HCT116 (cell line): ENCODE measurements at regions not wholly inside any gene's neighbourhood (a gene's known extent, or its start where the extent isn't known, plus 50 kb on each side); places are given as distances from the start of the nearest gene placed in this dataset.

Experiments
- ATAC-seq: fragments of 200-7000 bp; cut with Tn5 transposase; 2 replicates; pipeline ENCODE4 v1.9.1; 2020; ENCODE audit warnings: mild to moderate bottlenecking, moderate library complexity
- BruUV-seq: library from RNA; stranded (reverse); fragments of 400-500 nt; replicated peaks from 2 replicates; lab custom pipeline; 2021; lab: Mats Ljungman, UMichigan
- CTCF ChIA-PET: fragments of 300-600 bp; sonication (Branson Sonifier 250); formaldehyde crosslinking; loops from one replicate; lab custom pipeline; 2021; ENCODE audit warnings: antibody characterized with exemption; lab: Charles Lee
- POLR2A ChIA-PET: fragments of 300-600, 350-600 bp; sonication (Branson Sonifier 250); formaldehyde crosslinking; loops from one replicate; lab custom pipeline; 2021; ENCODE audit warnings: antibody characterized with exemption; lab: Charles Lee
- RAD21 ChIA-PET, 2 experiments: fragments of 300-600 bp; sonication (Branson Sonifier 250); formaldehyde crosslinking; loops; one replicate each; lab custom pipeline; 2023; ENCODE audit warnings: low total read pairs in 2 of 2; ENCODE audit not compliant: uncharacterized antibody in 2 of 2, unreplicated experiment in 2 of 2, low non-redundant PET in 1 of 2; lab: Charles Lee
- DNase-seq: peaks from one replicate; pipeline ENCODE4 v3.0.0-alpha.2; 2010; ENCODE audit warnings: low read depth, low spot score
- H2AFZ ChIP-seq: fragments of 200-600 bp; shearing (Covaris generic), sonication (generic); 2 replicates; pipeline ENCODE4 v1.6.1; 2017; ENCODE audit warnings: low read depth, mixed run types, mixed read lengths, antibody characterized with exemption, low read length; ENCODE audit not compliant: poor library complexity, severe bottlenecking
- H3K27ac ChIP-seq: 2 replicates; pipeline ENCODE4 v1.5.1; 2012; ENCODE audit warnings: low read depth, low read length
- H3K27me3 ChIP-seq: fragments of 200-600 bp; sonication (generic); 2 replicates; pipeline ENCODE4 v1.6.1; 2016; ENCODE audit warnings: mixed run types, low read length, mixed read lengths; ENCODE audit not compliant: insufficient read depth
- H3K36me3 ChIP-seq, 2 experiments: fragments of 200-500 bp in 1 of 2; fragments of 200-600 bp in 1 of 2; sonication (Bioruptor generic) in 1 of 2; sonication (generic) in 1 of 2; 2 replicates each; pipeline versions ENCODE4 v1.5.1 to v1.6.1; 2014 to 2016; ENCODE audit warnings: low read length in 2 of 2, inconsistent platforms in 1 of 2, mixed read lengths in 1 of 2, mixed run types in 1 of 2; ENCODE audit not compliant: insufficient read depth in 2 of 2, control insufficient read depth in 1 of 2
- H3K4me1 ChIP-seq, 2 experiments: fragments of 200-600 bp in 1 of 2; sonication (generic) in 1 of 2; 2 replicates each; pipeline versions ENCODE4 v1.5.1 to v1.6.1; 2012 to 2017; ENCODE audit warnings: low read length in 2 of 2, inconsistent platforms in 1 of 2, mild to moderate bottlenecking in 1 of 2, mixed read lengths in 1 of 2, mixed run types in 1 of 2, moderate library complexity in 1 of 2; ENCODE audit not compliant: insufficient read depth in 2 of 2, control insufficient read depth in 1 of 2
- H3K4me2 ChIP-seq: fragments of 200-600 bp; sonication (generic); 2 replicates; pipeline ENCODE4 v1.6.1; 2017; ENCODE audit warnings: mixed run types, low read length, mixed read lengths
- H3K4me3 ChIP-seq, 2 experiments: fragments of 200-600 bp in 1 of 2; sonication (generic) in 1 of 2; replicated peaks in 1 of 2; 2 replicates each; pipeline ENCODE4 v1.5.1; 2011 to 2016; ENCODE audit warnings: low read length in 2 of 2, control low read depth in 1 of 2, low read depth in 1 of 2, mild to moderate bottlenecking in 1 of 2, mixed read lengths in 1 of 2, mixed run types in 1 of 2
- H3K79me2 ChIP-seq: fragments of 200-600 bp; sonication (generic); 2 replicates; pipeline ENCODE4 v1.6.1; 2017; ENCODE audit warnings: mild to moderate bottlenecking, mixed run types, low read length, moderate library complexity, mixed read lengths; ENCODE audit not compliant: insufficient read depth
- H3K9ac ChIP-seq: fragments of 200-600 bp; sonication (generic); 2 replicates; pipeline ENCODE4 v1.6.1; 2016; ENCODE audit warnings: low read length, mixed read lengths
- H3K9me2 ChIP-seq: fragments of 200-600 bp; sonication (generic), shearing (Covaris generic); 2 replicates; pipeline ENCODE4 v1.6.1; 2017; ENCODE audit warnings: mixed run types, mild to moderate bottlenecking, moderate library complexity; ENCODE audit not compliant: insufficient read depth
- H3K9me3 ChIP-seq, 2 experiments: fragments of 200-500 bp in 1 of 2; fragments of 200-600 bp in 1 of 2; sonication (Bioruptor generic) in 1 of 2; sonication (generic) in 1 of 2; 2 replicates each; pipeline ENCODE4 v1.6.1; 2014 to 2017; ENCODE audit warnings: low read length in 2 of 2, mixed read lengths in 2 of 2, inconsistent platforms in 1 of 2, low read depth in 1 of 2, mild to moderate bottlenecking in 1 of 2, mixed run types in 1 of 2, moderate library complexity in 1 of 2; ENCODE audit not compliant: control insufficient read depth in 1 of 2, insufficient read depth in 1 of 2
- H4K20me1 ChIP-seq: fragments of 200-600 bp; sonication (generic), shearing (Covaris generic); 2 replicates; pipeline ENCODE4 v1.6.1; 2017; ENCODE audit warnings: mixed run types, mild to moderate bottlenecking, moderate library complexity; ENCODE audit not compliant: insufficient read depth
- ATF3 ChIP-seq: IDR thresholded peaks from 2 replicates; pipeline ENCODE4 v1.6.1; 2012
- EZH2 ChIP-seq: fragments of 200-600 bp; sonication (generic); IDR thresholded peaks from 2 replicates; pipeline ENCODE4 v1.6.1; 2017; ENCODE audit warnings: antibody characterized with exemption, mixed run types
- FOSL1 ChIP-seq: IDR thresholded peaks from 2 replicates; pipeline ENCODE4 v1.6.1; 2012; ENCODE audit warnings: low read depth
- SP1 ChIP-seq: IDR thresholded peaks from 2 replicates; pipeline ENCODE4 v1.6.1; 2012; ENCODE audit warnings: low read depth
- ZFX ChIP-seq: fragments of 450-650 bp; IDR thresholded peaks from 2 replicates; pipeline ENCODE4 v1.6.1; 2017
- ZNF274 ChIP-seq: fragments of 200-500 bp; sonication (Bioruptor generic); IDR thresholded peaks from 2 replicates; pipeline ENCODE4 v1.6.1; 2014; ENCODE audit warnings: mild to moderate bottlenecking, low read depth, low read length, inconsistent platforms
- intact Hi-C: fragments of 100-400 bp; cut with micrococcal nuclease; formaldehyde crosslinking; loops from 2 replicates; pipeline ENCODE4 v1.10.0; 2022
- TF ChIP-seq, protein P1 (sequence below): IDR thresholded peaks from 2 replicates; pipeline ENCODE4 v1.6.1; 2012
- TF ChIP-seq, protein P2 (sequence below), 3 experiments: fragments of 200-600 bp in 1 of 3; sonication (generic) in 1 of 3; IDR thresholded peaks in 2 of 3; conservative IDR thresholded peaks in 1 of 3; 2 replicates each; pipeline ENCODE4 v1.5.1; 2012 to 2017; ENCODE audit warnings: low read depth in 2 of 3, low read length in 2 of 3, antibody characterized with exemption in 1 of 3, borderline replicate concordance in 1 of 3, control low read depth in 1 of 3, mild to moderate bottlenecking in 1 of 3, mixed read lengths in 1 of 3, mixed run types in 1 of 3, moderate library complexity in 1 of 3; ENCODE audit not compliant: insufficient read depth in 1 of 3

DNA sequence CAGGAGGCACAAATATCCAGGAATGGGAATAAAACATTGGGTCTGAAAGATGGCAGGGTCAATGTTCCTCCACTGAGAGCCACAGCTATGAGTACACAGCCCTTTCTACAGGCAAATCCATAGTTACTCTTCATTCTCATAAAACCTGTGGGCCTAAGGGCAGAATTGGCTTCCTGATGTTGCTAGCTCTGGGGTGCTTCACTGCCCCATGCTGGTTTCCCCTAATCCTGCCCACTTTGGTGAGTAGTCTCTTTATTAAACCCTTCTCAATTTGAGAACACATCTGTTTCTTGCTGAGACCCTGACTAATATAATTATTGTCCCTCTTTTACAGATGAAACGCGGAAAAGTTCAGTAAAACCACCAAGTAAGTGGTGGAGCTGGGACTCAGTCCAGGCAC, 66.3 kb upstream of the RAI14 start:
- H3K4me1 ChIP-seq = peaks cover 0 to 4% of the 10 kb centered on the region in 2 experiments; a peak in 1 of 4 replicates
- intact Hi-C loops = no loop called here
- CTCF ChIA-PET = no interaction called here
- no peak overlapping the region for H3K4me3 ChIP-seq
- POLR2A ChIA-PET = no interaction called here
- H4K20me1 ChIP-seq = no peaks in the 10 kb centered on the region
- H3K9me2 ChIP-seq = no peaks in the 10 kb centered on the region
- H3K4me2 ChIP-seq = no peak overlapping the region
- H3K27ac ChIP-seq = no peak overlapping the region
- RAD21 ChIA-PET = no interaction called here
- H3K9me3 ChIP-seq = no peaks in the 10 kb centered on the region
- no peak overlapping the region for H2AFZ ChIP-seq
- TF ChIP-seq, protein P1, sequence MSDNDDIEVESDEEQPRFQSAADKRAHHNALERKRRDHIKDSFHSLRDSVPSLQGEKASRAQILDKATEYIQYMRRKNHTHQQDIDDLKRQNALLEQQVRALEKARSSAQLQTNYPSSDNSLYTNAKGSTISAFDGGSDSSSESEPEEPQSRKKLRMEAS = no peak
- TF ChIP-seq ZNF274 (no peak), ZFX (no peak), ATF3 (no peak), EZH2 (no peak)
- TF ChIP-seq, protein P2, sequence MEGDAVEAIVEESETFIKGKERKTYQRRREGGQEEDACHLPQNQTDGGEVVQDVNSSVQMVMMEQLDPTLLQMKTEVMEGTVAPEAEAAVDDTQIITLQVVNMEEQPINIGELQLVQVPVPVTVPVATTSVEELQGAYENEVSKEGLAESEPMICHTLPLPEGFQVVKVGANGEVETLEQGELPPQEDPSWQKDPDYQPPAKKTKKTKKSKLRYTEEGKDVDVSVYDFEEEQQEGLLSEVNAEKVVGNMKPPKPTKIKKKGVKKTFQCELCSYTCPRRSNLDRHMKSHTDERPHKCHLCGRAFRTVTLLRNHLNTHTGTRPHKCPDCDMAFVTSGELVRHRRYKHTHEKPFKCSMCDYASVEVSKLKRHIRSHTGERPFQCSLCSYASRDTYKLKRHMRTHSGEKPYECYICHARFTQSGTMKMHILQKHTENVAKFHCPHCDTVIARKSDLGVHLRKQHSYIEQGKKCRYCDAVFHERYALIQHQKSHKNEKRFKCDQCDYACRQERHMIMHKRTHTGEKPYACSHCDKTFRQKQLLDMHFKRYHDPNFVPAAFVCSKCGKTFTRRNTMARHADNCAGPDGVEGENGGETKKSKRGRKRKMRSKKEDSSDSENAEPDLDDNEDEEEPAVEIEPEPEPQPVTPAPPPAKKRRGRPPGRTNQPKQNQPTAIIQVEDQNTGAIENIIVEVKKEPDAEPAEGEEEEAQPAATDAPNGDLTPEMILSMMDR (IDR thresholded peaks at IDR 0.05 in 2 of 3, conservative IDR thresholded peaks at IDR 0.05 in 1 of 3; ENCODE audit: borderline replicate concordance in 1 of 3, insufficient read depth in 1 of 3, low read depth in 2 of 3, low read length in 2 of 3) = no peak
- TF ChIP-seq, all 23 proteins: peak for 0
- DNase-seq (no peak), ATAC-seq (no peak)
- Histone ChIP-seq H3K9ac (no peak overlapping the region), H3K36me3 (no peaks in the 10 kb centered on the region), H3K27me3 (no peaks in the 10 kb centered on the region), H3K79me2 (no peaks in the 10 kb centered on the region)
- BruUV-seq = no TSS peak

DNA sequence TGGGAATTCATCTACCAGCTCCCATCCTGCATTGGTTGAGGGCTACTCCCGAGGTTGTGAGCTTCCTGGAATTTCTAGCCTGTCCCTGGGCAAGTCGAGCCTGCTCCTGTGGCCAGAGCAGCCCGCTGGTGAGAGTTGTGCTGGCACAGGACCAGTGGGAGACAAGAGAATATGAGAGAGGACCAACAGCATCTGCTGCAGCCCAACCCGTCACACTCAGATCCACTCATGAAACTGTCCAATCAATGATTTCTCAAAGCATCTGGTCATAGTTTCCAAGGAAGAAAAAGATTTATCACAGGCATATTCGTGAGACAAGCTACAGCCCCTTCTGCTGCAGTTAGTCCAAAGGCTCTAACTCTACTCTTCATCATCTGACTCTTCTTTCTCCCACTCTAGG, 64.4 kb upstream of the RAI14 start:
- no peaks in the 10 kb centered on the region for H3K9me2 ChIP-seq
- intact Hi-C loops = no loop called here
- BruUV-seq = no TSS peak
- RAD21 ChIA-PET = no interaction called here
- TF ChIP-seq SP1 (no peak), FOSL1 (no peak)
- TF ChIP-seq, all 23 proteins: peak for 0
- ChIA-PET CTCF (no interaction called here), POLR2A (no interaction called here)
- Histone ChIP-seq H3K27me3 (no peaks in the 10 kb centered on the region), H3K79me2 (no peaks in the 10 kb centered on the region), H3K9ac (no peak overlapping the region), H3K36me3 (no peaks in the 10 kb centered on the region), H3K27ac (no peak overlapping the region), H2AFZ (no peak overlapping the region), H3K4me1 (peaks cover 0 to 4% of the 10 kb centered on the region in 2 experiments; a peak in 1 of 4 replicates), H3K4me3 (no peak overlapping the region), H3K4me2 (no peak overlapping the region), H4K20me1 (no peaks in the 10 kb centered on the region), H3K9me3 (no peaks in the 10 kb centered on the region)
- no peak for ATAC-seq
- DNase-seq = no peak
